DND-41 (cell line): ENCODE measurements at regions not wholly inside any gene's neighbourhood (a gene's known extent, or its start where the extent isn't known, plus 50 kb on each side); places are given as distances from the start of the nearest gene placed in this dataset.

Experiments used
- CTCF ChIP-seq: IDR thresholded peaks from 2 replicates; pipeline ENCODE4 v1.5.1; 2012; ENCODE audit warnings: borderline replicate concordance, low read length, moderate library complexity, mild to moderate bottlenecking; ENCODE audit not compliant: poor library complexity, severe bottlenecking; ENCODE audit errors: extremely low read depth
- EZH2 ChIP-seq: IDR thresholded peaks from 3 replicates; pipeline ENCODE4 v1.6.1; 2012; ENCODE audit warnings: borderline replicate concordance, low read depth, mild to moderate bottlenecking, moderate library complexity, low read length, inconsistent platforms; ENCODE audit not compliant: severe bottlenecking

- TF ChIP-seq CTCF (no peak), EZH2 (no peak)
These were observed 99.7 kb downstream of the RBM43 start for GRCh38 chr2:151161821-151162551.
